GM12891 (cell line): ENCODE measurements at regions not wholly inside any gene's neighbourhood (a gene's known extent, or its start where the extent isn't known, plus 50 kb on each side); places are given as distances from the start of the nearest gene placed in this dataset.
"Not testable (repeated sequence)": the region's sequence is repeated elsewhere in the genome, so short reads cannot be mapped to it uniquely, and the experiment has no call there.

ENCODE experiments used
- POLR2A ChIP-seq: IDR thresholded peaks from 2 replicates; pipeline ENCODE4 v1.6.1; 2011; ENCODE audit warnings: low read depth, low read length, control low read depth
- POLR2AphosphoS5 ChIP-seq: IDR thresholded peaks from 2 replicates; pipeline ENCODE4 v1.6.1; 2011; ENCODE audit warnings: low read depth, low read length, control low read depth

GRCh38 chr22:16702318-16702870 is 109.8 kb upstream of the CCT8L2 start:
- not testable (repeated sequence) for TF ChIP-seq POLR2A, POLR2AphosphoS5
